Trophoblast cell (in vitro differentiated cells and primary cell): ENCODE measurements at regions not wholly inside any gene's neighbourhood (a gene's known extent, or its start where the extent isn't known, plus 50 kb on each side); places are given as distances from the start of the nearest gene placed in this dataset.

Experiments used
- DNase-seq, 2 donors: peaks; one replicate each; pipeline ENCODE4 v3.0.0-alpha.2; 2016
- H2AFZ ChIP-seq: 2 replicates; pipeline ENCODE4 v1.6.1; 2013; ENCODE audit warnings: low read length, moderate library complexity, mild to moderate bottlenecking; ENCODE audit not compliant: insufficient read depth, poor library complexity
- H2AK5ac ChIP-seq: 2 replicates; pipeline ENCODE4 v1.6.1; 2013; ENCODE audit warnings: mild to moderate bottlenecking, low read length
- H2BK120ac ChIP-seq: 2 replicates; pipeline ENCODE4 v1.6.1; 2013; ENCODE audit warnings: low read length, mild to moderate bottlenecking, moderate library complexity; ENCODE audit not compliant: insufficient read depth, poor library complexity
- H2BK12ac ChIP-seq: 2 replicates; pipeline ENCODE4 v1.6.1; 2013; ENCODE audit warnings: mild to moderate bottlenecking, low read length, moderate library complexity
- H2BK5ac ChIP-seq: 2 replicates; pipeline ENCODE4 v1.6.1; 2013; ENCODE audit warnings: low read length, low read depth, moderate library complexity, mild to moderate bottlenecking; ENCODE audit not compliant: poor library complexity
- H3K14ac ChIP-seq: 2 replicates; pipeline ENCODE4 v1.6.1; 2013; ENCODE audit warnings: mild to moderate bottlenecking, low read length
- H3K18ac ChIP-seq: 2 replicates; pipeline ENCODE4 v1.6.1; 2013; ENCODE audit warnings: mild to moderate bottlenecking, low read length
- H3K23ac ChIP-seq: 2 replicates; pipeline ENCODE4 v1.6.1; 2013; ENCODE audit warnings: low read length
- H3K27ac ChIP-seq: 2 replicates; pipeline ENCODE4 v1.5.1; 2013; ENCODE audit warnings: low read depth, mild to moderate bottlenecking, inconsistent platforms, low read length, moderate library complexity
- H3K27me3 ChIP-seq: 2 replicates; pipeline ENCODE4 v1.6.1; 2013; ENCODE audit warnings: inconsistent platforms, mild to moderate bottlenecking, low read length, moderate library complexity; ENCODE audit not compliant: insufficient read depth
- H3K36me3 ChIP-seq, 2 experiments: 1 replicate in 1 of 2; 2 replicates in 1 of 2; pipeline ENCODE4 v1.6.1; 2013; ENCODE audit warnings: low read length in 2 of 2, mild to moderate bottlenecking in 2 of 2, moderate library complexity in 1 of 2; ENCODE audit not compliant: insufficient read depth in 2 of 2, control insufficient read depth in 1 of 2
- H3K4ac ChIP-seq: 2 replicates; pipeline ENCODE4 v1.6.1; 2013; ENCODE audit warnings: low read depth, mild to moderate bottlenecking, low read length, moderate library complexity
- H3K4me1 ChIP-seq, 2 experiments: 1 replicate in 1 of 2; 2 replicates in 1 of 2; pipeline ENCODE4 v1.6.1; 2013; ENCODE audit warnings: low read length in 2 of 2, mild to moderate bottlenecking in 2 of 2, moderate library complexity in 1 of 2; ENCODE audit not compliant: insufficient read depth in 2 of 2, control insufficient read depth in 1 of 2
- H3K4me2 ChIP-seq: 2 replicates; pipeline ENCODE4 v1.6.1; 2013; ENCODE audit warnings: inconsistent platforms, mild to moderate bottlenecking, low read length, moderate library complexity
- H3K4me3 ChIP-seq: 2 replicates; pipeline ENCODE4 v1.5.1; 2013; ENCODE audit warnings: mild to moderate bottlenecking, low read depth, low read length, inconsistent platforms
- H3K79me1 ChIP-seq: one replicate; pipeline ENCODE4 v1.6.1; 2013; ENCODE audit warnings: low read length
- H3K79me2 ChIP-seq: 2 replicates; pipeline ENCODE4 v1.6.1; 2013; ENCODE audit warnings: low read length, mild to moderate bottlenecking; ENCODE audit not compliant: control insufficient read depth, insufficient read depth, poor library complexity
- H3K9ac ChIP-seq: 2 replicates; pipeline ENCODE4 v1.6.1; 2013; ENCODE audit warnings: mild to moderate bottlenecking, low read length
- H3K9me3 ChIP-seq: 2 replicates; pipeline ENCODE4 v1.6.1; 2013; ENCODE audit warnings: low read depth, mild to moderate bottlenecking, control low read depth, inconsistent platforms, low read length; ENCODE audit not compliant: insufficient read depth
- H4K12ac ChIP-seq: 2 replicates; pipeline ENCODE4 v1.6.1; 2013; ENCODE audit warnings: low read depth, mild to moderate bottlenecking, low read length, moderate library complexity
- H4K8ac ChIP-seq: 2 replicates; pipeline ENCODE4 v1.6.1; 2013; ENCODE audit warnings: low read depth, mild to moderate bottlenecking, low read length, moderate library complexity
- H4K91ac ChIP-seq: one replicate; pipeline ENCODE4 v1.6.1; 2013; ENCODE audit warnings: low read depth, mild to moderate bottlenecking, low read length, moderate library complexity
- WGBS: extraction: QIAGEN DNeasy Blood & Tissue Kit; methylation state at CpG from one replicate; pipeline ENCODE4 v1.1.7; 2013; ENCODE audit warnings: missing lambda C conversion rate; ENCODE audit not compliant: insufficient read length, insufficient coverage; ENCODE audit errors: extremely low coverage; 5-methylcytosine and 5-hydroxymethylcytosine counted together

DNA sequence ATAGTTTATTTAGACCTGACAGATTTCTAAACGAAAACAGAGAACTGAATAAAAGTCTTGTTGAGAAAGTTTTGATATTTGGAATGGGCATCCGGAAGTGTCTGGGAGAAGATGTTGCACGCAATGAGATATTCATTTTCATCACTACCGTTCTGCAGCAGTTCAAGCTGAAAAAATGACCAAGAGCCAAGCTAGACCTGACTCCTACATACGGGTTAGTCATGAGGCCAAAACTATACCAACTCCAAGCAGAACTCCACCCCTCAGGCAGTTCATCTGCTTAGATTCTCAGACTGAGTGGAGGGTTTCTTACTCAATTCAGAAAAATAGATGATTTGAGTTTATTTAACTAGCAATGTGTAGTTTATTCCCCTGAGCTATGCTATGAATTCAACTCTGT lies 95.4 kb upstream of the ANXA1 start:
- Histone ChIP-seq H2AFZ (no peak overlapping the region), H3K23ac (no peak overlapping the region), H4K12ac (no peak overlapping the region), H4K91ac (no peak overlapping the region), H3K4me2 (no peak overlapping the region), H3K4ac (no peak overlapping the region), H2BK12ac (no peak overlapping the region), H2BK120ac (no peak overlapping the region), H3K18ac (no peak overlapping the region), H3K4me1 (no peaks in the 10 kb centered on the region), H2BK5ac (no peak overlapping the region), H3K79me2 (no peaks in the 10 kb centered on the region), H3K79me1 (no peaks in the 10 kb centered on the region), H3K27ac (no peak overlapping the region), H3K9ac (no peak overlapping the region), H3K36me3 (no peaks in the 10 kb centered on the region), H3K27me3 (no peaks in the 10 kb centered on the region), H4K8ac (no peak overlapping the region), H3K9me3 (no peaks in the 10 kb centered on the region), H3K4me3 (no peak overlapping the region), H3K14ac (no peak overlapping the region), H2AK5ac (no peak overlapping the region)
- no CpG with 5 or more reads among the region's 5 CpGs for WGBS
- no peak for DNase-seq

DNA sequence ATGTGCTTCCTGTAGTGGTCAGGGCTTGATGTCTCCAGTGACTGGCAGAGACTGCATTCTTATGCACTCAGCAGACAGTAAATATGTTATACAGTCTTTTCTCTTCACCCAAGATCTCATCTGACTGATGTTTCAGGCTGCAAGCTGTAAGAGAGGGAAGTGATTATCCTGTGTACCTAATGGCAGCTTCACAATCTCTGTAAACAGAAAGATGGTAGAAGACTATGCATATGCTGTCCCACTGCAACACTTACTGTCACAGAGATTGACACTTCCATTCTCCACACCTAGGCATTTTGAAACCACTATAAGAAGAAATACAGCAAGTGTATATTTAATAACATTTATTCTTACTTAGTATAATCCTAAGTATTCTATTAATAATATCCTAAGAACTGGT lies 97.6 kb upstream of the ANXA1 start:
- H4K12ac ChIP-seq = no peak overlapping the region
- no peak overlapping the region for H3K4ac ChIP-seq
- H2BK5ac ChIP-seq = no peak overlapping the region
- no peaks in the 10 kb centered on the region for H3K79me1 ChIP-seq
- no peak overlapping the region for H3K23ac ChIP-seq
- H3K14ac ChIP-seq = no peak overlapping the region
- H2AFZ ChIP-seq = no peak overlapping the region
- no peak overlapping the region for H4K91ac ChIP-seq
- H3K79me2 ChIP-seq = no peaks in the 10 kb centered on the region
- H3K9ac ChIP-seq = no peak overlapping the region
- H3K18ac ChIP-seq = no peak overlapping the region
- H2BK12ac ChIP-seq = no peak overlapping the region
- H2BK120ac ChIP-seq = no peak overlapping the region
- no peaks in the 10 kb centered on the region for H3K27me3 ChIP-seq
- H3K9me3 ChIP-seq = no peaks in the 10 kb centered on the region
- no peaks in the 10 kb centered on the region for H3K36me3 ChIP-seq
- no peak overlapping the region for H4K8ac ChIP-seq
- H3K4me2 ChIP-seq = no peak overlapping the region
- no peak overlapping the region for H3K4me3 ChIP-seq
- no peak for DNase-seq
- H2AK5ac ChIP-seq = no peak overlapping the region
- no peak overlapping the region for H3K27ac ChIP-seq
- H3K4me1 ChIP-seq = peaks cover 2% of the 10 kb centered on the region in 2 experiments

DNA sequence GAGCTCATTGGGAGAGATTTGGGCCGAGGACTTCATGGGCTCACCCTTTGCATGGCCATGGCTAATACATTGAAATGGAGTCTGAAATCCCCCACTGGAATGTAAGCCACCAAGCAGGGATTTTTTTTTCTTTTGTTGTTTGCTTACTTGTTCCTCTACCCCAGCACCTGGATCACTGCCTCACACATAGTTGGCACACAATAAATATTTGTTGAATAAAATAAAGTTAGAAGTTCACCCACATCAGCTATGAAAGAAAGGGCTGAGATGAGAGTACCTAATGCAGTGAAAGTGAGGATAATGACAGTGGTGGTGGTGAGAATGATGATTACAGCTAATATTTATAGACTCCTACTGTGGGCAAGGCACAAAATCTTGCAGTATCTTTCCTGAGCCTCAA lies 98.1 kb upstream of the ANXA1 start:
- no peak overlapping the region for H2AFZ ChIP-seq
- H3K27ac ChIP-seq = no peak overlapping the region
- no peak for DNase-seq
- H2AK5ac ChIP-seq = no peak overlapping the region
- no peak overlapping the region for H4K91ac ChIP-seq
- H3K4me1 ChIP-seq = peaks cover 2% of the 10 kb centered on the region in 2 experiments
- H4K12ac ChIP-seq = no peak overlapping the region
- H3K36me3 ChIP-seq = no peaks in the 10 kb centered on the region
- no peak overlapping the region for H2BK12ac ChIP-seq
- no peak overlapping the region for H3K14ac ChIP-seq
- H3K79me2 ChIP-seq = no peaks in the 10 kb centered on the region
- no peak overlapping the region for H3K4me3 ChIP-seq
- no peak overlapping the region for H3K18ac ChIP-seq
- H3K27me3 ChIP-seq = no peaks in the 10 kb centered on the region
- H3K4me2 ChIP-seq = no peak overlapping the region
- H3K4ac ChIP-seq = no peak overlapping the region
- WGBS = no CpG with 5 or more reads among the region's 1 CpG
- no peaks in the 10 kb centered on the region for H3K79me1 ChIP-seq
- H2BK5ac ChIP-seq = no peak overlapping the region
- H3K23ac ChIP-seq = no peak overlapping the region
- no peak overlapping the region for H2BK120ac ChIP-seq
- H3K9ac ChIP-seq = no peak overlapping the region
- H3K9me3 ChIP-seq = no peaks in the 10 kb centered on the region
- H4K8ac ChIP-seq = no peak overlapping the region

DNA sequence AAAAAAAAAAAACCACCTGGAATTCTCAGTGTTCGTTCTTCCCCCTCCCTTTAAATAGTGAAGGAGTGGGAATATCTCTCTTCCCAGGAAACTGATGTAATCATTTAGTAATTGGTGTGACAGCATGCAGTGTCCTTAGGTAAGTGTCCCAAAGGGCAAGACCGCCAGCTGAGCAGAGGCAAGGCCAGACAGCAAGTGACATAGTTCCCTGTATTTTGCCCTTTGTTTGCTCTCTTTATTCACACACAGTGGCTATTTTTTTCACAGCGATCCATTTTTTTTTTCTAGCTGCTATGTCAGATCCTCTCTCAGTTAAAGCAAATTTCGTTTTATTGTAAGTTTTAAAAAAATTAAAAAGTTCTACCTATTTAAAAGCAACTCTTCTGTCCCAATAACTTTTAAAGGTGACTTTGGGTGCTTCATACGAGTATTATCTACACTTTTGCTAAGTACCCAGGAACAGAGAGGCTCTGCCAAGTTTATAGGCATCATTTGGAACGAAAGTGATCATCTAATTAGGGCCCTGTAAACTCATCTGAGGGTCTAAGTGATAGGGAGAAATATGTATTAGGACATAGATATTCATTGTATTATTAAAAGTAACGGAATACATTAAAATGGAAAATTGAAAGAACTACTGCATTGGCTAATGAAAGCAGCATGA lies 98.2 kb upstream of the ALDH1A1 start:
- Histone ChIP-seq H4K8ac (no peak overlapping the region), H3K79me1 (no peaks in the 10 kb centered on the region), H3K4me3 (no peak overlapping the region), H3K4ac (no peak overlapping the region), H2AFZ (no peak overlapping the region), H3K14ac (no peak overlapping the region), H3K36me3 (no peaks in the 10 kb centered on the region), H3K27ac (no peak overlapping the region), H3K9ac (no peak overlapping the region), H2AK5ac (no peak overlapping the region), H3K18ac (no peak overlapping the region), H3K4me2 (no peak overlapping the region), H3K23ac (no peak overlapping the region), H3K4me1 (peaks cover 2% of the 10 kb centered on the region in 2 experiments), H3K79me2 (no peaks in the 10 kb centered on the region), H3K27me3 (no peaks in the 10 kb centered on the region), H4K91ac (no peak overlapping the region), H2BK5ac (no peak overlapping the region), H3K9me3 (no peaks in the 10 kb centered on the region), H2BK12ac (no peak overlapping the region), H2BK120ac (no peak overlapping the region), H4K12ac (no peak overlapping the region)
- no CpG with 5 or more reads among the region's 7 CpGs for WGBS
- peak; percentile 35 to 50 for DNase-seq
